SK-N-SH (cell line): ENCODE measurements at regions not wholly inside any gene's neighbourhood (a gene's known extent, or its start where the extent isn't known, plus 50 kb on each side); places are given as distances from the start of the nearest gene placed in this dataset.

Source experiments
- CHD2 ChIP-seq: fragments of 150-350 bp; IDR thresholded peaks from 2 replicates; pipeline ENCODE4 v1.6.1; 2018; ENCODE audit warnings: low read length; ENCODE audit not compliant: partially characterized antibody
- EP300 ChIP-seq, 2 experiments: IDR thresholded peaks; 2 replicates each; pipeline versions ENCODE4 v1.4.0 to v1.6.1; 2012; ENCODE audit warnings: borderline replicate concordance in 1 of 2, low read depth in 1 of 2, low read length in 1 of 2
- EZH2phosphoT487 ChIP-seq: fragments of 200-600 bp; sonication (generic); IDR thresholded peaks from 2 replicates; pipeline ENCODE4 v1.6.1; 2017; ENCODE audit warnings: low read depth, mixed run types, mild to moderate bottlenecking, antibody characterized with exemption, moderate library complexity, borderline replicate concordance
- NRF1 ChIP-seq: IDR thresholded peaks from 2 replicates; pipeline ENCODE4 v1.6.1; 2012; ENCODE audit warnings: low read depth, mild to moderate bottlenecking, low read length
- POLR2AphosphoS5 ChIP-seq: IDR thresholded peaks from 2 replicates; pipeline ENCODE4 v1.6.1; 2012; ENCODE audit warnings: low read depth, low read length
- RXRA ChIP-seq: IDR thresholded peaks from 2 replicates; pipeline ENCODE4 v1.4.0; 2012; ENCODE audit warnings: low read depth, mild to moderate bottlenecking, borderline replicate concordance
- TCF12 ChIP-seq: IDR thresholded peaks from 2 replicates; pipeline ENCODE4 v1.4.0; 2012
- TEAD4 ChIP-seq: IDR thresholded peaks from 2 replicates; pipeline ENCODE4 v1.4.0; 2012; ENCODE audit warnings: mild to moderate bottlenecking, borderline replicate concordance; ENCODE audit not compliant: insufficient read depth
- TF ChIP-seq, protein P1 (sequence below): fragments of 200-600 bp; sonication (generic); IDR thresholded peaks from 2 replicates; pipeline ENCODE4 v1.6.1; 2017; ENCODE audit warnings: antibody characterized with exemption, mild to moderate bottlenecking, moderate library complexity
- TF ChIP-seq, protein P2 (sequence below): IDR thresholded peaks from 2 replicates; pipeline ENCODE4 v1.6.1; 2012; ENCODE audit warnings: mild to moderate bottlenecking, low read depth, low read length, moderate library complexity
- TF ChIP-seq, protein P3 (sequence below): fragments of 150-350 bp; IDR thresholded peaks from 2 replicates; pipeline ENCODE4 v1.6.1; 2017; ENCODE audit warnings: antibody characterized with exemption, low read length, low read depth, borderline replicate concordance

- no peak for TF ChIP-seq RXRA
- TF ChIP-seq, protein P1, sequence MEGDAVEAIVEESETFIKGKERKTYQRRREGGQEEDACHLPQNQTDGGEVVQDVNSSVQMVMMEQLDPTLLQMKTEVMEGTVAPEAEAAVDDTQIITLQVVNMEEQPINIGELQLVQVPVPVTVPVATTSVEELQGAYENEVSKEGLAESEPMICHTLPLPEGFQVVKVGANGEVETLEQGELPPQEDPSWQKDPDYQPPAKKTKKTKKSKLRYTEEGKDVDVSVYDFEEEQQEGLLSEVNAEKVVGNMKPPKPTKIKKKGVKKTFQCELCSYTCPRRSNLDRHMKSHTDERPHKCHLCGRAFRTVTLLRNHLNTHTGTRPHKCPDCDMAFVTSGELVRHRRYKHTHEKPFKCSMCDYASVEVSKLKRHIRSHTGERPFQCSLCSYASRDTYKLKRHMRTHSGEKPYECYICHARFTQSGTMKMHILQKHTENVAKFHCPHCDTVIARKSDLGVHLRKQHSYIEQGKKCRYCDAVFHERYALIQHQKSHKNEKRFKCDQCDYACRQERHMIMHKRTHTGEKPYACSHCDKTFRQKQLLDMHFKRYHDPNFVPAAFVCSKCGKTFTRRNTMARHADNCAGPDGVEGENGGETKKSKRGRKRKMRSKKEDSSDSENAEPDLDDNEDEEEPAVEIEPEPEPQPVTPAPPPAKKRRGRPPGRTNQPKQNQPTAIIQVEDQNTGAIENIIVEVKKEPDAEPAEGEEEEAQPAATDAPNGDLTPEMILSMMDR = no peak; the same call in 1 of the 2 replicates
- TF ChIP-seq EP300 (IDR thresholded peaks at IDR 0.05; ENCODE audit: borderline replicate concordance in 1 of 2, low read depth in 1 of 2, low read length in 1 of 2) = no peak
- no peak for TF ChIP-seq POLR2AphosphoS5
- no peak for TF ChIP-seq EZH2phosphoT487
- TF ChIP-seq TEAD4 = no peak
- TF ChIP-seq, protein P2, sequence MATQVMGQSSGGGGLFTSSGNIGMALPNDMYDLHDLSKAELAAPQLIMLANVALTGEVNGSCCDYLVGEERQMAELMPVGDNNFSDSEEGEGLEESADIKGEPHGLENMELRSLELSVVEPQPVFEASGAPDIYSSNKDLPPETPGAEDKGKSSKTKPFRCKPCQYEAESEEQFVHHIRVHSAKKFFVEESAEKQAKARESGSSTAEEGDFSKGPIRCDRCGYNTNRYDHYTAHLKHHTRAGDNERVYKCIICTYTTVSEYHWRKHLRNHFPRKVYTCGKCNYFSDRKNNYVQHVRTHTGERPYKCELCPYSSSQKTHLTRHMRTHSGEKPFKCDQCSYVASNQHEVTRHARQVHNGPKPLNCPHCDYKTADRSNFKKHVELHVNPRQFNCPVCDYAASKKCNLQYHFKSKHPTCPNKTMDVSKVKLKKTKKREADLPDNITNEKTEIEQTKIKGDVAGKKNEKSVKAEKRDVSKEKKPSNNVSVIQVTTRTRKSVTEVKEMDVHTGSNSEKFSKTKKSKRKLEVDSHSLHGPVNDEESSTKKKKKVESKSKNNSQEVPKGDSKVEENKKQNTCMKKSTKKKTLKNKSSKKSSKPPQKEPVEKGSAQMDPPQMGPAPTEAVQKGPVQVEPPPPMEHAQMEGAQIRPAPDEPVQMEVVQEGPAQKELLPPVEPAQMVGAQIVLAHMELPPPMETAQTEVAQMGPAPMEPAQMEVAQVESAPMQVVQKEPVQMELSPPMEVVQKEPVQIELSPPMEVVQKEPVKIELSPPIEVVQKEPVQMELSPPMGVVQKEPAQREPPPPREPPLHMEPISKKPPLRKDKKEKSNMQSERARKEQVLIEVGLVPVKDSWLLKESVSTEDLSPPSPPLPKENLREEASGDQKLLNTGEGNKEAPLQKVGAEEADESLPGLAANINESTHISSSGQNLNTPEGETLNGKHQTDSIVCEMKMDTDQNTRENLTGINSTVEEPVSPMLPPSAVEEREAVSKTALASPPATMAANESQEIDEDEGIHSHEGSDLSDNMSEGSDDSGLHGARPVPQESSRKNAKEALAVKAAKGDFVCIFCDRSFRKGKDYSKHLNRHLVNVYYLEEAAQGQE = no peak
- no peak for TF ChIP-seq TCF12
- TF ChIP-seq NRF1 = no peak
- TF ChIP-seq, protein P3, sequence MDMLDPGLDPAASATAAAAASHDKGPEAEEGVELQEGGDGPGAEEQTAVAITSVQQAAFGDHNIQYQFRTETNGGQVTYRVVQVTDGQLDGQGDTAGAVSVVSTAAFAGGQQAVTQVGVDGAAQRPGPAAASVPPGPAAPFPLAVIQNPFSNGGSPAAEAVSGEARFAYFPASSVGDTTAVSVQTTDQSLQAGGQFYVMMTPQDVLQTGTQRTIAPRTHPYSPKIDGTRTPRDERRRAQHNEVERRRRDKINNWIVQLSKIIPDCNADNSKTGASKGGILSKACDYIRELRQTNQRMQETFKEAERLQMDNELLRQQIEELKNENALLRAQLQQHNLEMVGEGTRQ = no peak
- TF ChIP-seq CHD2 = no peak
Observed at GRCh38 chr11:23113887-23114216, 253.6 kb upstream of the CCDC179 start.
